GM23338 (cell line): ENCODE measurements at regions not wholly inside any gene's neighbourhood (a gene's known extent, or its start where the extent isn't known, plus 50 kb on each side); places are given as distances from the start of the nearest gene placed in this dataset.

Experiments
- ATAC-seq: fragments of 200-7000 bp; cut with Tn5 transposase; 3 replicates; pipeline ENCODE4 v1.9.1; 2020
- DNase-seq: peaks from one replicate; pipeline ENCODE4 v3.0.0-alpha.2; 2015; ENCODE audit warnings: low spot score
- H2AFZ ChIP-seq: fragments of 200-600 bp; sonication (generic); 2 replicates; pipeline ENCODE4 v1.8.0; 2016; ENCODE audit warnings: antibody characterized with exemption, mild to moderate bottlenecking, moderate library complexity
- H3F3A ChIP-seq: fragments of 200-600 bp; sonication (generic); replicated peaks from 2 replicates; pipeline ENCODE4 v1.8.0; 2017; ENCODE audit warnings: antibody characterized with exemption, mixed run types, low read depth
- H3K27ac ChIP-seq: fragments of 200-600 bp; sonication (generic); 2 replicates; pipeline ENCODE4 v1.6.1; 2016; ENCODE audit warnings: low read depth
- H3K27me3 ChIP-seq: fragments of 200-600 bp; sonication (generic); 2 replicates; pipeline ENCODE4 v1.8.0; 2016; ENCODE audit warnings: mild to moderate bottlenecking, mixed run types, moderate library complexity; ENCODE audit not compliant: insufficient read depth
- H3K36me3 ChIP-seq: fragments of 200-600 bp; sonication (generic); 2 replicates; pipeline ENCODE4 v1.8.0; 2016; ENCODE audit warnings: mild to moderate bottlenecking; ENCODE audit not compliant: insufficient read depth
- H3K4me1 ChIP-seq: fragments of 200-600 bp; sonication (generic); 2 replicates; pipeline ENCODE4 v1.8.0; 2016; ENCODE audit warnings: mild to moderate bottlenecking, moderate library complexity; ENCODE audit not compliant: insufficient read depth
- H3K4me2 ChIP-seq: fragments of 200-600 bp; sonication (generic); 2 replicates; pipeline ENCODE4 v1.7.1; 2017; ENCODE audit warnings: mixed run types
- H3K4me3 ChIP-seq: fragments of 200-600 bp; sonication (generic); 2 replicates; pipeline ENCODE4 v1.6.1; 2016; ENCODE audit warnings: mixed run types
- H3K79me2 ChIP-seq: fragments of 200-600 bp; sonication (generic); replicated peaks from 2 replicates; pipeline ENCODE4 v1.8.0; 2017; ENCODE audit warnings: mild to moderate bottlenecking; ENCODE audit not compliant: insufficient read depth
- H3K9me2 ChIP-seq: fragments of 200-600 bp; sonication (generic); 2 replicates; pipeline ENCODE4 v1.8.0; 2017; ENCODE audit not compliant: insufficient read depth
- H4K20me1 ChIP-seq: fragments of 200-600 bp; sonication (generic); replicated peaks from 2 replicates; pipeline ENCODE4 v1.8.0; 2017; ENCODE audit warnings: mild to moderate bottlenecking; ENCODE audit not compliant: insufficient read depth
- H3K27ac Mint-ChIP-seq: 2 replicates; pipeline ENCODE4 v1.8.0; 2020; ENCODE audit warnings: inconsistent platforms, mild to moderate bottlenecking, moderate library complexity, mixed read lengths
- H3K27me3 Mint-ChIP-seq: 3 replicates; pipeline ENCODE4 v1.8.0; 2022; ENCODE audit warnings: low read depth, mild to moderate bottlenecking, moderate library complexity, mixed read lengths, inconsistent platforms; ENCODE audit not compliant: insufficient read depth, poor library complexity
- H3K36me3 Mint-ChIP-seq: 3 replicates; pipeline ENCODE4 v1.8.0; 2021; ENCODE audit warnings: low read depth, mild to moderate bottlenecking, inconsistent platforms, moderate library complexity, mixed read lengths
- H3K4me1 Mint-ChIP-seq: 3 replicates; pipeline ENCODE4 v1.8.0; 2020; ENCODE audit warnings: mild to moderate bottlenecking, inconsistent platforms, mixed read lengths
- H3K4me3 Mint-ChIP-seq: 3 replicates; pipeline ENCODE4 v1.8.0; 2021; ENCODE audit warnings: moderate library complexity, mild to moderate bottlenecking, inconsistent platforms, mixed read lengths
- H3K9me3 Mint-ChIP-seq: 3 replicates; pipeline ENCODE4 v1.8.0; 2020; ENCODE audit warnings: moderate library complexity, mild to moderate bottlenecking, inconsistent platforms, mixed read lengths
- CREB1 ChIP-seq: fragments of 250-450 bp; sonication (Bioruptor Pico); IDR thresholded peaks from 2 replicates; pipeline ENCODE4 v1.5.0; 2020; ENCODE audit warnings: low read depth, mild to moderate bottlenecking, moderate library complexity
- EZH2 ChIP-seq: fragments of 200-600 bp; sonication (generic); IDR thresholded peaks from one replicate; pipeline ENCODE4 v1.8.0; 2017; ENCODE audit warnings: antibody characterized with exemption, mild to moderate bottlenecking, low read depth; ENCODE audit not compliant: unreplicated experiment
- EZH2phosphoT487 ChIP-seq: fragments of 200-600 bp; sonication (generic); IDR thresholded peaks from one replicate; pipeline ENCODE4 v1.8.1; 2018; ENCODE audit warnings: antibody characterized with exemption; ENCODE audit not compliant: unreplicated experiment
- JUNB ChIP-seq: IDR thresholded peaks from one replicate; pipeline ENCODE4 v1.6.1; 2016; ENCODE audit warnings: antibody characterized with exemption; ENCODE audit not compliant: unreplicated experiment
- NANOG ChIP-seq: IDR thresholded peaks from 2 replicates; pipeline ENCODE4 v1.6.1; 2016; ENCODE audit warnings: antibody characterized with exemption, borderline replicate concordance
- POLR2AphosphoS5 ChIP-seq: IDR thresholded peaks from 2 replicates; pipeline ENCODE4 v1.6.1; 2016; ENCODE audit warnings: antibody characterized with exemption, low read depth
- ZNF462 ChIP-seq: fragments of 250-450 bp; sonication (Bioruptor Pico); IDR thresholded peaks from 2 replicates; pipeline ENCODE4 v1.5.0; 2020; ENCODE audit warnings: mild to moderate bottlenecking, moderate library complexity
- TF ChIP-seq, protein P1 (sequence below): IDR thresholded peaks from one replicate; pipeline ENCODE4 v1.6.1; 2018; ENCODE audit warnings: antibody characterized with exemption; ENCODE audit not compliant: unreplicated experiment
- TF ChIP-seq, protein P2 (sequence below), 2 experiments: fragments of 200-600 bp in 1 of 2; sonication (generic) in 1 of 2; conservative IDR thresholded peaks; 2 replicates each; pipeline versions ENCODE4 v1.5.1 to v1.6.1; 2016 to 2017; ENCODE audit warnings: antibody characterized with exemption in 2 of 2, low read depth in 2 of 2, mild to moderate bottlenecking in 2 of 2, moderate library complexity in 1 of 2
- TF ChIP-seq, protein P3 (sequence below): IDR thresholded peaks from 2 replicates; pipeline ENCODE4 v1.6.1; 2016; ENCODE audit warnings: antibody characterized with exemption

GRCh38 chr7:26438078-26438477 is 146.4 kb downstream of the SNX10 start (continued):
- TF ChIP-seq, protein P1, sequence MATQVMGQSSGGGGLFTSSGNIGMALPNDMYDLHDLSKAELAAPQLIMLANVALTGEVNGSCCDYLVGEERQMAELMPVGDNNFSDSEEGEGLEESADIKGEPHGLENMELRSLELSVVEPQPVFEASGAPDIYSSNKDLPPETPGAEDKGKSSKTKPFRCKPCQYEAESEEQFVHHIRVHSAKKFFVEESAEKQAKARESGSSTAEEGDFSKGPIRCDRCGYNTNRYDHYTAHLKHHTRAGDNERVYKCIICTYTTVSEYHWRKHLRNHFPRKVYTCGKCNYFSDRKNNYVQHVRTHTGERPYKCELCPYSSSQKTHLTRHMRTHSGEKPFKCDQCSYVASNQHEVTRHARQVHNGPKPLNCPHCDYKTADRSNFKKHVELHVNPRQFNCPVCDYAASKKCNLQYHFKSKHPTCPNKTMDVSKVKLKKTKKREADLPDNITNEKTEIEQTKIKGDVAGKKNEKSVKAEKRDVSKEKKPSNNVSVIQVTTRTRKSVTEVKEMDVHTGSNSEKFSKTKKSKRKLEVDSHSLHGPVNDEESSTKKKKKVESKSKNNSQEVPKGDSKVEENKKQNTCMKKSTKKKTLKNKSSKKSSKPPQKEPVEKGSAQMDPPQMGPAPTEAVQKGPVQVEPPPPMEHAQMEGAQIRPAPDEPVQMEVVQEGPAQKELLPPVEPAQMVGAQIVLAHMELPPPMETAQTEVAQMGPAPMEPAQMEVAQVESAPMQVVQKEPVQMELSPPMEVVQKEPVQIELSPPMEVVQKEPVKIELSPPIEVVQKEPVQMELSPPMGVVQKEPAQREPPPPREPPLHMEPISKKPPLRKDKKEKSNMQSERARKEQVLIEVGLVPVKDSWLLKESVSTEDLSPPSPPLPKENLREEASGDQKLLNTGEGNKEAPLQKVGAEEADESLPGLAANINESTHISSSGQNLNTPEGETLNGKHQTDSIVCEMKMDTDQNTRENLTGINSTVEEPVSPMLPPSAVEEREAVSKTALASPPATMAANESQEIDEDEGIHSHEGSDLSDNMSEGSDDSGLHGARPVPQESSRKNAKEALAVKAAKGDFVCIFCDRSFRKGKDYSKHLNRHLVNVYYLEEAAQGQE: no peak
- no peak for TF ChIP-seq NANOG
- TF ChIP-seq, protein P2, sequence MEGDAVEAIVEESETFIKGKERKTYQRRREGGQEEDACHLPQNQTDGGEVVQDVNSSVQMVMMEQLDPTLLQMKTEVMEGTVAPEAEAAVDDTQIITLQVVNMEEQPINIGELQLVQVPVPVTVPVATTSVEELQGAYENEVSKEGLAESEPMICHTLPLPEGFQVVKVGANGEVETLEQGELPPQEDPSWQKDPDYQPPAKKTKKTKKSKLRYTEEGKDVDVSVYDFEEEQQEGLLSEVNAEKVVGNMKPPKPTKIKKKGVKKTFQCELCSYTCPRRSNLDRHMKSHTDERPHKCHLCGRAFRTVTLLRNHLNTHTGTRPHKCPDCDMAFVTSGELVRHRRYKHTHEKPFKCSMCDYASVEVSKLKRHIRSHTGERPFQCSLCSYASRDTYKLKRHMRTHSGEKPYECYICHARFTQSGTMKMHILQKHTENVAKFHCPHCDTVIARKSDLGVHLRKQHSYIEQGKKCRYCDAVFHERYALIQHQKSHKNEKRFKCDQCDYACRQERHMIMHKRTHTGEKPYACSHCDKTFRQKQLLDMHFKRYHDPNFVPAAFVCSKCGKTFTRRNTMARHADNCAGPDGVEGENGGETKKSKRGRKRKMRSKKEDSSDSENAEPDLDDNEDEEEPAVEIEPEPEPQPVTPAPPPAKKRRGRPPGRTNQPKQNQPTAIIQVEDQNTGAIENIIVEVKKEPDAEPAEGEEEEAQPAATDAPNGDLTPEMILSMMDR (conservative IDR thresholded peaks at IDR 0.05; ENCODE audit: low read depth in 2 of 2): no peak
- TF ChIP-seq EZH2phosphoT487: no peak
- TF ChIP-seq CREB1 (CRISPR knock-in tag): no peak
- TF ChIP-seq, protein P3, sequence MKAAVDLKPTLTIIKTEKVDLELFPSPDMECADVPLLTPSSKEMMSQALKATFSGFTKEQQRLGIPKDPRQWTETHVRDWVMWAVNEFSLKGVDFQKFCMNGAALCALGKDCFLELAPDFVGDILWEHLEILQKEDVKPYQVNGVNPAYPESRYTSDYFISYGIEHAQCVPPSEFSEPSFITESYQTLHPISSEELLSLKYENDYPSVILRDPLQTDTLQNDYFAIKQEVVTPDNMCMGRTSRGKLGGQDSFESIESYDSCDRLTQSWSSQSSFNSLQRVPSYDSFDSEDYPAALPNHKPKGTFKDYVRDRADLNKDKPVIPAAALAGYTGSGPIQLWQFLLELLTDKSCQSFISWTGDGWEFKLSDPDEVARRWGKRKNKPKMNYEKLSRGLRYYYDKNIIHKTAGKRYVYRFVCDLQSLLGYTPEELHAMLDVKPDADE: no peak
- no peak for TF ChIP-seq POLR2AphosphoS5

GRCh38 chr7:26439521-26440232 is 148.0 kb downstream of the SNX10 start:
- no peak overlapping the region for H3K4me3 Mint-ChIP-seq
- TF ChIP-seq NANOG (no peak), ZNF462 (CRISPR knock-in tag) (no peak), JUNB (no peak), EZH2 (no peak)
- TF ChIP-seq, protein P3: no peak

More at GRCh38 chr7:26439521-26440232, 148.0 kb downstream of the SNX10 start:
- Histone ChIP-seq H3K4me3 (no peak overlapping the region), H3K36me3 (no peaks in the 10 kb centered on the region), H3K4me1 (peaks cover 14% of the 10 kb centered on the region), H3K27me3 (no peaks in the 10 kb centered on the region), H2AFZ (no peak overlapping the region), H3K9me2 (peaks cover 8% of the 10 kb centered on the region), H4K20me1 (no peaks in the 10 kb centered on the region), H3F3A (no peaks in the 10 kb centered on the region), H3K27ac (no peak overlapping the region), H3K4me2 (no peak overlapping the region), H3K79me2 (no peaks in the 10 kb centered on the region)
- DNase-seq (no peak), ATAC-seq (no peak)
- H3K36me3 Mint-ChIP-seq: no peaks in the 10 kb centered on the region
- peaks cover 4% of the 10 kb centered on the region for H3K27me3 Mint-ChIP-seq
- no peak overlapping the region for H3K27ac Mint-ChIP-seq
- H3K4me1 Mint-ChIP-seq: peaks cover 24% of the 10 kb centered on the region
- H3K9me3 Mint-ChIP-seq: no peaks in the 10 kb centered on the region; the same call in 2 of the 3 replicates
